ENCODE measurements at regions not wholly inside any gene's neighbourhood (a gene's known extent, or its start where the extent isn't known, plus 50 kb on each side); places are given as distances from the start of the nearest gene placed in this dataset.

GRCh38 chr2:2828774-2829368, 497.8 kb upstream of the MYT1L start:
- DNase-seq (ENCODE audit: low read depth), result no peak

- DNase-seq (ENCODE audit: low read depth), result no peak
These were observed 496.7 kb upstream of the MYT1L start for GRCh38 chr2:2827761-2828221.

- no peak for DNase-seq (ENCODE audit: low read depth)
These were observed 496.1 kb upstream of the MYT1L start for GRCh38 chr2:2827046-2827636.

GRCh38 chr2:2826621-2827020, 495.5 kb upstream of the MYT1L start:
- no peak for DNase-seq (ENCODE audit: low read depth)

- no peak for DNase-seq (ENCODE audit: low read depth)
These were observed 495.1 kb upstream of the MYT1L start for GRCh38 chr2:2826209-2826551.

- DNase-seq (ENCODE audit: low read depth), result no peak
These were observed 494.6 kb upstream of the MYT1L start for GRCh38 chr2:2825516-2826208.

GRCh38 chr2:2825062-2825461, 494.0 kb upstream of the MYT1L start:
- DNase-seq (ENCODE audit: low read depth), result no peak

- no peak for DNase-seq (ENCODE audit: low read depth)
These were observed 493.5 kb upstream of the MYT1L start for GRCh38 chr2:2824588-2824987.

- DNase-seq (ENCODE audit: low read depth), result no peak
These were observed 492.1 kb upstream of the MYT1L start for GRCh38 chr2:2823061-2823753.

- no peak for DNase-seq (ENCODE audit: low read depth)
These were observed 491.1 kb upstream of the MYT1L start for GRCh38 chr2:2822143-2822542.

- no peak for DNase-seq (ENCODE audit: low read depth)
These were observed 481.6 kb upstream of the MYT1L start for GRCh38 chr2:2812648-2813047.

GRCh38 chr2:2812117-2812516, 481.0 kb upstream of the MYT1L start:
- DNase-seq (ENCODE audit: low read depth), result no peak

- no peak for DNase-seq (ENCODE audit: low read depth)
These were observed 479.4 kb upstream of the MYT1L start for GRCh38 chr2:2810504-2810903.

- DNase-seq (ENCODE audit: low read depth), result no peak
These were observed 478.7 kb upstream of the MYT1L start for GRCh38 chr2:2809771-2810170.

- no peak for DNase-seq (ENCODE audit: low read depth)
These were observed 477.5 kb upstream of the MYT1L start for GRCh38 chr2:2808551-2809058.

- DNase-seq (ENCODE audit: low read depth), result no peak
These were observed 475.6 kb upstream of the MYT1L start for GRCh38 chr2:2806711-2807110.

GRCh38 chr2:2805263-2805662, 474.2 kb upstream of the MYT1L start:
- DNase-seq (ENCODE audit: low read depth), result no peak

- DNase-seq (ENCODE audit: low read depth), result no peak
These were observed 473.5 kb upstream of the MYT1L start for GRCh38 chr2:2804528-2804927.

- DNase-seq (ENCODE audit: low read depth), result no peak
These were observed 470.4 kb upstream of the MYT1L start for GRCh38 chr2:2801458-2801857.

- DNase-seq (ENCODE audit: low read depth), result no peak
These were observed 469.6 kb upstream of the MYT1L start for GRCh38 chr2:2800697-2801096.

GRCh38 chr2:2800001-2800400, 468.9 kb upstream of the MYT1L start:
- DNase-seq (ENCODE audit: low read depth), result no peak

- no peak for DNase-seq (ENCODE audit: low read depth)
These were observed 468.1 kb upstream of the MYT1L start for GRCh38 chr2:2799151-2799697.

GRCh38 chr2:2798337-2798736, 467.3 kb upstream of the MYT1L start:
- no peak for DNase-seq (ENCODE audit: low read depth)
